GM11168 (cell line): ENCODE measurements at regions not wholly inside any gene's neighbourhood (a gene's known extent, or its start where the extent isn't known, plus 50 kb on each side); places are given as distances from the start of the nearest gene placed in this dataset.
"Not testable (repeated sequence)": the region's sequence is repeated elsewhere in the genome, so short reads cannot be mapped to it uniquely, and the experiment has no call there.

Experiments used
- in situ Hi-C: fragments of 300-500 bp; cut with MboI; formaldehyde crosslinking; loops from one replicate; pipeline ENCODE4 v1.12.0; 2022; ENCODE audit warnings: low sequenced_read_pairs; ENCODE audit not compliant: unreplicated experiment

DNA sequence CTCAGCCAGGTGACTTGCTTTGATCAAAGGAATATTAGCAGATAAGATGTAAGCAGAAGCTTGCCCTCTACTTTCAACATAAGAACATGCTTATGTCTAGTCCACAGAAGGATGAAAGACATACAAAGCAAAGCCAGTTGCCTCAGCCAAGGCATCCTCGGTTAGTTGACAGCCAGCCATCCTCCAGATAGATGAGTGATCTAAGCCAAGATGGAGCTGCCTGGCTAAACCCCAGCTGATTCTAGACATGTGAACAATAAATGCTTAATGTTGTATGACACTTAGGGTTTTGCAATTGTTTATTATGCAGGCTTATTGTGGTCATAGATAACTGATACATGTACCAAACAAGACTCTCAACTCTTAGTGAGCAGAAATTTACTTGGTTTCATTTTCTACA is 157.6 kb upstream of the TMTC2 start:
- in situ Hi-C loops, result loop anchor here (10.0 kb wide), 1 partner anchor 106 kb away; no protein-coding TSS in a partner anchor

DNA sequence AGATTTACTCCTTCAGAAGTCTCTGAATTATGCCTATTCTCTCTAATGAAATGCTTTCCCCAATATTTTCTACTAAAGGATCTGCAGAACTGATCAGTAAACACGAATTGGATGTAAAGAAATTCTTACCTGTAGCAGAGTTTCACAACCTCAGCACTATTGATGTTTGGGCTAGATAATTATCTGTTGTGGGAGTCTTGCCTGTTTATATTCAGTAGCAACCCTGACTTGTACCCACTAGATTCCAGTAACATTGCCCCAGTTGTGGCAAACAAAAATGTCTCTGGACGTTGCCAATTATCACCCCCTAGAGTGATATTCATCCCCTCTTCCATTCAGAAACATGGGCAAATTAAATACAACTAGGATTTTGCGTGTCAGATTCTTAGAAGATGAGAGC is 156.8 kb upstream of the TMTC2 start:
- in situ Hi-C loops, result loop anchor here (10.0 kb wide), 1 partner anchor 105 kb away; no protein-coding TSS in a partner anchor

DNA sequence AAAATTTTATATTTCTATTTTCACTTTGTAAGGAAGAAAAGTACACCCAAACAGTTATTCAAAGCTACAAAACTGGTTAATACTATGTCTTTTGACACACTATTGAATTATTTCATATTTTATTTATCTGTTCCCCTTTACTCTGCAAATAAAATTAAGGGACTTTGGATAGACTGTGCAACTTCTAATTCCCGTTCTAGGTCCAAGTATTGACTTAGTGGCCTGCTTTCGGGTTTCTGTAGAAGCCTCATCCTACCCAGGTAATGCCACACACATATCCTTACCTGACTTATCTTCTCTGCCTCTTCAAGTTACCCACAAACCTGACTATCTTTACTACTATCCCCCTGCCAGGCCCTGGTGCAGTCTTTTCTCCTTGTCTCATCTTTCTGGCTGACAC is 156.3 kb upstream of the TMTC2 start:
- in situ Hi-C loops, result no loop called here

DNA sequence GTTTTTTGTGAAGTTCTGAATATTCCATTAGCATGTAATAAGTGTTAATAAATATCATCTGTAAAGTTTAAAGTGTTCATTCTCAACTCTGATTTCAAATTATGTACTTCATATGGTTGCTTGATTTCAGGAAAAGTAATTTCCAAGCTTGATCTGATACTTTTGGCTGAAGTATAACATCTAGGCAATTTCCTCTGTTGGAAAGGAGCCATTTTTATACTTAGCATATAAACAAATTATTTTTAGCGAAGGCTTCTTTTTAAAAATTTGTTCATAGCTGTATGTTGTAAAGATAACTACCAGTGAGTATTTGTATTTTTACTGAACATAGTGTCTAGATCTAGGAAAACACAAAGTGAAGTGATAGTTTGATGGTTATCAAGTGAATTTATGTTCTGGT is 153.4 kb upstream of the TMTC2 start:
- in situ Hi-C loops, result no loop called here

DNA sequence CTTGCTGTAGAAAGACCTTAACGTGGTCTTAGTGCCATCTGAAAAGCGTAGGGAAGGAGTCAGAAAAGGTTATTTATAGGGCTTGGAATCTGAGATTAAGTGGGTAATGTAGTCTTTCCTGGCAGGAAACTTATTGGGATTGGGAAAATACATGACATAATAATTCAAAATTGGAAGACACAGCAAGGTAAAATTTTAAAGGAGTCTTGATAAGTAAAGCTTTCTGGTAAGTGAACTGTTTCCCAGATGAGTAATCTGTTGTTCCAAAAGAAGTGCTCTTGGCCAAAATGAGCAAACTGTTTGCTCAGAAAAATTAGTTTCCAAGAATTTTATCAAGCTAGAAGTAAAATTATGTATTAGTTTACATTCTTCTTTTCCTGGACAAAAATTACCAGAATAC is 149.3 kb upstream of the TMTC2 start:
- in situ Hi-C loops, result no loop called here

DNA sequence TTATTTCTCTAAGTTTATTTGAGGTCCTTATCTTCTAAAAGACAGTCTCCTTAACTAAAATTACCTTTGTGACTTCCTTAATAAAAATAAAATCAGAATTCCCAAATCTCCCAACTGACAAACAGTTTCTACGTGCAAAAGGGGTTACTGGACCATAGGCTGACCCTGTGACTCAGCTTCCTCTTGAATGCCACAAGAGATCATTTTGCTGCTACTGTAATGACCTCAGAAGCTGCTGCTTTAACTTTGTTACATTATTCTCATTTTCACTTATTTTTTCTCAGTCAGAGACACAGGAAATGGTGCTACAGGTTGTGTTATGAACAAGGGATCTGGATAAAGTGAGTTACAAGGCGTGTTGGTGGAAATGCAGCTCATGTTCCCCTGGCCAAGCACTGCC is 132.2 kb upstream of the TMTC2 start:
- in situ Hi-C loops, result no loop called here

DNA sequence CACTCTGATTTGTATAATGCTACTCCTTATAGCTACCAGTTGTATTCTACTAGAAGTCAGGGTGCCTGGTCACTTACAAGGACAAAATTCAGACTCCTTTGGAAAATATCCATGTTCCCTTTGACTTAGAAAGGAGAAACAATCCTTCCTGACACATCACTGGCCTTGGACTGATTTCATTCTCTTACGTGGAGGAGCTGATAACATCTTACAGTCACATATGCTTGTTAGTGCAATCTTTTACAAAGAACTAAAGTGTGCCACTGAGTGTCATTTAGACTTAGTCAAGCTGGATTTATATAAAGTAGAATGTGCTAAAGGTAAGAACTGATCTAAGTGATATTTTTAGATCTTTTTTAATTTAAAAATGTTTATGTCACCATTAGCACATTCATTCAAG is 131.0 kb upstream of the TMTC2 start:
- in situ Hi-C loops, result no loop called here

DNA sequence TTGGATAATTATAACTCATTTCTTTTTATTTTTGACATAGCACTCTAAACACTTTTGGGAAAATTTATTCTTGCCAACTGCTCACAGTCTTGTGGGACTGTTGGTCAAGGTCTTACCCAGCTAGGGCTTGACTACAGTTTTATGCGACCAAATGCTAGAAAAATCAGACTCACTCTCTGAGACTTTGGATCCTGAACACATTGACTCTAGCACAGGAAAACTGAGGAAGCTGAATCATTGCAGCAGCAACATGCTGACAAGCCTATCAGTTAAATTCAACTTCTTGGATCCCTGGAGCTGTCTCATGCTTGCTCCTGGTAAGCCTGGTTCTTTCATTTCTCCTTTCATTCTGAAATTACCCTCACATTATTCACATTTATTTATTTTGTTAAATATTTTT is 120.7 kb upstream of the TMTC2 start:
- in situ Hi-C loops, result no loop called here

DNA sequence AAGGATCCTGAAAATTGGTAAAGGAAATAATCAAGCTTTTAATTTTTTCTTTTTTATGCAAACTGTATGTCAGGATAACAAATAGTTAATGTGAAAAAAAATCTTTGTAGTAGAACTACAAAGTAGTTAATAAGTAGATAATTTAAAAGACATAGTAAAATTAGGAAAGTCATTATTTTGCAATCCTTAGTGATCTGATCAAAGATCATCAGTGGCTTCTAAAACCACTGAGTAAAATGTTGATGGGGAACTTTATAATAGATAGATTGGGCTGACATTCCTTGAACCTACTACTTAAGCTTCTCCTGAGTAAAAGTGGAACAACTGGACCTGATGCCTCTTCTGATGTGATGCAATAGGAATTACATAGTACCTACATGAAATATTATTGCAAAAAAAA is 119.0 kb upstream of the TMTC2 start:
- in situ Hi-C loops, result no loop called here

DNA sequence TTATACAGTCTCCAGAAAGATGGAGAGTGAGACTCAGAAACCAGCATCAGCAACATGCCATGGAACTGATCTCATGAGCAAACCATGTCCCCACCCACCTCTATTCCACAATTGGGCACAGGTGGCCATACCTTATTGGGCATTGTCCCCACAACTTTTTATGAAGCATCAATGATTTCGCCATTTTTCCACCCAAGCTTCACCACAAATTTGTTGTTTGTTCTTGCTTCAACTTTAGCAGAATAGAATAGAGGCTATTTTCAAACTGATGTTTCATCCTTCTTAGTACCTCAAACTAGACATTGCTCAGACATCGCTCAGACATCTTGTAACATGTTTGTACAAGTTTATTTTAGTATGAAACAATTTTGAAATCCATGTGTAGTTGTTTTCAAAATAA is 112.5 kb upstream of the TMTC2 start:
- in situ Hi-C loops, result no loop called here

DNA sequence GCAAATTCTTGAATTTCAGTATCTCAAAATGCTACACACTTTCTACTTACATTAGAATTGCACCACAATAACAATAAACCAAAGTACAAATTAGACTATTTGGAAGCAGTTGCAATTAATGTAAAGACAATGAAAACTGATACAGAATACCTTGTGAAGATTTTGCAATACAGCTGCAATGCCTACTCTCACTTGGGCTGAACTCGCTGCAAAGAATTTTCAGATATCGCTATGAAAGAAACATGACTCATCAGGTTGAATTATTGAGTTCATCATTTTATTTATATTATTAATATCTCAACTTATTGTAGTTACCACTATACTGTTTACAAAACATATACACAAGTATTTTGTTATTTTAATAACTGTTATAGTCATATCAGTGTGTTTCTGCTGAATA is 108.0 kb upstream of the TMTC2 start:
- in situ Hi-C loops, result no loop called here

DNA sequence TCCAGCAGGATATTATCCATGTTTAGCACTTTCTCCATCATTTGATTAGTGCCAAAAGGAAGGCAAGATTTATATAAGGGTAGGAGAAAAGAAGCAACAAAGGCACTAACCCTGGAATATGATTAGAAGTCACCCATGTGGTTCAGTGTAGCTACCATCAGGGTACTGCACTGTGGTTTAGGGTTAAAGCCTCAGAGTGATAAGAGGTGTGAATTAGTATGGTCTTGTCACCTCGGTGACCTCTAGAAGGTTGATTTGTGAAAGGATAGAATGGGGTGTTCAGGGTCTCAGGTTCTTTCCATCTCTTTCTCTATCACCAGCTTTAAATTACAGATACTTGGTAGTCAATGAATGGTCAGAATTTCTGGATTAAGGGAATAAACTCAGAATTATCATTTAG is 103.0 kb upstream of the TMTC2 start:
- in situ Hi-C loops, result no loop called here

DNA sequence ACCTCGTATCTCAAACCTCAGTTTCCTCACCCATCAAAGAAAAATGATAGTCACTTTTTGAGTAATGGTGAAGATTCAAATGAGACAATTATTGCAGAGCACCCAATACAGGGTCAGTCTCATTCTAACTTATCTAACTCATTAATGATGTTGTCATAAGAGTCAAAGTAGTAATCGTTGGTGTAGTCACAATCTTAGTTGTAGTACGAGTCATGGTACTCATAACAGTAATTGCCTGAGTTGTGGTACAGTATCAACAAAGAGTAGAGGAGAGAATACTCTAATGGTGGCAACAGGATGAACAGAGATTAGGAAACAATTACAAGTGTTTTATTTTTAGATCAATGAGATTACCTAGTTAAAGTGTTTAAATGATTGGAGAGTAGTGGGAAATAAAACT is 93.6 kb upstream of the TMTC2 start:
- in situ Hi-C loops, result no loop called here

DNA sequence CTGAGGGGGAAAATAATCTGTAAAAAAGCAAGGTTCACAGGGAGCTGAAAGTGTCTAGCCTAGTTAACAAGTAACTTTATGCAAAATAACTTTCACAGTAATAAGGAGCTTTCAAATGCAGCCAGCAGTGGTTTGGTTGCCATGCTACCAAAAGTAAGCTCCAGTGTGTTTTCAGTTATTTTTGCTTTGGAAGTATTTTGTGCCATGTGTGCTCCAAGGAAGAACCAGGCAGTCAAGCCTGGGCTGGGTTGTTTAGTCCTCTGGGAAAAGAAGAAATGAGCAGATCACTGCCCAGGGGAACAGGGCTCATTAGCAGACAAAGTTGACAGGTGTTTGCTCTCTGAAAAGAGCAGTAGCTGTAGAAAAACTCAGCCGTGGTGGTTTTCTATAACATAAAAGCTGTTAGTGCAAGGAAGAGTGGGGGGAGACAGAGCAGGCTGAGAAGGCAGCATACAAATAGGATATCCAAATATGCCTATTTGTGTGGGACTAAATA is 92.8 kb upstream of the TMTC2 start:
- in situ Hi-C loops, result no loop called here

DNA sequence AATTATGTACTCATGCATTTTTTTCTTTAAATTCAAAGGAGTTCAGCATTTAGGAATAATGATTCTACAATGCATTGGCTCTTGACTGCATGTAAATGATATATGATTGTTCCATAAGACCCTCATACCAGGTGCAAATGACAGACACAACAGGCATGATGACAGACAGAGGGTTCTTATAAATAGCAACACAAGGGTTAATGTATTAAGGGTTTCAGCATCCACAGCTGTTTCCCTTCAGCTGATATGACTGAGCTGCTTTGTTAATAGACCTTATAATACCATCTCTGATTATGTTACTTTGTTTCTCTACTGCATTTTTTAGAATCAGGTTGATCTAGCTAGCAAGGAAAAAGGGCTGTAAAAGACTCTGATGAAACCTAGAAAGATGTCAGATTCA is 90.8 kb upstream of the TMTC2 start:
- in situ Hi-C loops, result no loop called here

DNA sequence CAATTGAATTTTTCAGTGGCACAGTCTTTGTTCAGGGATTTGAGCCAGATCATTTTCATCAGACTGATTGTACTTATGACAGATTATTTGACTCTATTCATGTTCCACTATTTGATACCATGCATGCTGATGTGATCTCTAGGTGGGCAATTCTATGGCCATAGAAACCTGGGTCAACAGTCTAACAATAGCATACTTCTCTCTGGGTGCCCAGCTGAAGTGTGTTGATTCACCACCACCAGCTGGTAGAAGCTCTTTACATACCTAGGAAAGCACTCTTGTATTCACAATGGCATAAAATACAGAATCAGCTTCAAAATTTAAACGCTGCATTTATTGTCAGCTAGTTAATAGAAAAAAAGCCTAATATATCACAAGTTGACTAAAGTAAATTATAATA is 90.2 kb upstream of the TMTC2 start:
- in situ Hi-C loops, result no loop called here

DNA sequence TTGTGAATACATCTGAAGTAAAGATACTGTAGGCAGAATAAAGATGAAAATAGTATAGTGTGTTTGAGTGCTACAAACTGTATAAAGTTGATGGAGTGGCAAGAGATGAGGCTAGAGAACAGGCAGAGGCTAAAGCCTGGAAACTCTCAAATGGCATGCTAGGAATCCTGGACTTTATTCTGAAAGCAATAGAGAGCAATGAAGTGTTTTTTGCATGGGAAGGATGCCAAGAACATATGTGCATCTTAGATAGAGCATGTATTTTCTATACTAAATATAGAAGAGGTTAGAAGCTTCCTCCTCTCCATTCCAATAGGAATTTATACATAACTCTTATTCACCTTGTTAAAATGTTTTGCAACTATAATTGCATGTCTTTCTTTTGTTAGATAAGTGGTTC is 86.3 kb upstream of the TMTC2 start:
- in situ Hi-C loops, result no loop called here

DNA sequence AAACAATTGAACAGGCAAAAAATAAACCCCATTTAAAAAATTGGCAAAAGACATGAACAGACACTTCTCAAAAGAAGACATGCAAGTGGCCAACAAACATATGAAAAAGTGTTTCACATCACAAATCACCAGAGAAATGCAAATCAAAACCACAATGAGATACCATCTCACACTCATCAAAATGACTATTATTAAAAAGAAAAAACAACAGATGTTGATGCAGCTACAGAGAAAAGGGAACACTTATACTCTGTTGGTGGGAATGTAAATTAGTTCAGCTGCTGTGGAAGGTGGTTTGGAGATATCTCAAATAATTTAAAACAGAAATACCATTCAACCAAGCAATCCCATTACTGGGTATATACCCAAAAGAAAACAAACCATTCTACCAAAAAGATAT is 83.1 kb upstream of the TMTC2 start:
- in situ Hi-C loops, result not testable (repeated sequence)

DNA sequence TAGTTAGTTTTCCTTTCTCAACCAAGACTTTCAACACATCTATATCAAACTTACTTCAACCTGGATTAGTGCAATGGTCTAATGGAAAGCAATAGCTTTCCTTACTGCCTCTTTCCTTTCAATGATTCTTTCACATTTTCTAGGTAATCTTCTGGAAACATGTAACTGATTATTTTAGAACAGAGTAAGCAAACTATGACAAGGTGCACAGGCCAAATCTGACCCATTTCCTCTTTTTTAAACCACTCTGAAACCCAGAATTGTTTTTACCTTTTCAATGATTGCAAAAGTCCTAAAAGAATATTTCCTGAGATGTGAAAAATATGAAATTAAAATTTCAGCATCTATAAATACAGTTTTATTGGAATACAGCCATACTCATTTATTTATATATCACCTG is 81.6 kb upstream of the TMTC2 start:
- in situ Hi-C loops, result no loop called here

DNA sequence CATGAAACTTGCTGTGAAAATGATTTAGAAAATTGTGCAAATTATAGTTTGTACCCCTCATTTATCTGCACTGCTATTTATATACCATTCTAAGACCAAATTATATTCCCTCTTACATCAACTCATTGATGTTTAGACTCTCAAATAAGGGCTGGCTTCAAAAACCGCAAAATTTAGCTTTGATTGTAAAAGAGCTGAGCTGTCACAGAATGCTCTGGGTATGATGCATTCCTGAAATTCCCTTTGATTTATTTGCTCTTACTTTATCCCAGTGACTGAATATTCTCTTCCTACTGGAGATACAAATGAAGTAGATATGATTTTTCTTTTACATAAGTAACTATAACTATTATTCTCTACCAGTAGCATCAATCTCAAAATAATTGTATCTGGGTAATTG is 78.0 kb upstream of the TMTC2 start:
- in situ Hi-C loops, result no loop called here

DNA sequence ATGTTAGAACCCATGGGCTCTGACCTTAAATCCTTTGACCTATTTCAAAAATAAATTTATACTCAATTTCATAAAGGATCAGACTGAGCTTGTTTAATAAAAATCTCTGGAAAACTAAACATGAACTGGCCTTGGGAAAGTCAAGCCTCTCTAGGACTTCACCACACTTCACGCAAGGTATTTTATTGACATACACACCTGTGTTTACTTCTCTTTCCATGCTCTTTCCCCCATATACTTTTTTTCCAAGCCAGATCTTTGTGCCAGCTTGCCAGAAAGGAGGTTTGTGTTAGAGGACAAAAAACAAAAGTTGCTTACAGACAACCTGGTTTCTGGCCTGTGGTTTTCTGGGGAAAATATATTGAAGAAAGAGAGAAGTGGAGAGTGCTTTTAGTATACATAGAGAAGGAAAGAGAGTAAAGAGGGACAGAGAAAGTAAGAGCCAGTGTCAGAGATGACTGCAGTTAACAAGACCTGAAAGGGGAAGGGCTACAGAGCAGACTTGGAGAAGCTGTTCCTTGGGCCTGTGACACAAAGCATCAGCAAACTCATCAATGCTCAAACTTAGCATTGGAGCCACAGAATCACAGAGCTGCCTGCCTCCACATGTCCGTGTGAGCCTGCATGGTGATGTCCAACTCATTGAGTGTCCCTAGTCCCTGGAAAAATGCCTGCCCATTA is 77.3 kb upstream of the TMTC2 start:
- in situ Hi-C loops, result no loop called here

DNA sequence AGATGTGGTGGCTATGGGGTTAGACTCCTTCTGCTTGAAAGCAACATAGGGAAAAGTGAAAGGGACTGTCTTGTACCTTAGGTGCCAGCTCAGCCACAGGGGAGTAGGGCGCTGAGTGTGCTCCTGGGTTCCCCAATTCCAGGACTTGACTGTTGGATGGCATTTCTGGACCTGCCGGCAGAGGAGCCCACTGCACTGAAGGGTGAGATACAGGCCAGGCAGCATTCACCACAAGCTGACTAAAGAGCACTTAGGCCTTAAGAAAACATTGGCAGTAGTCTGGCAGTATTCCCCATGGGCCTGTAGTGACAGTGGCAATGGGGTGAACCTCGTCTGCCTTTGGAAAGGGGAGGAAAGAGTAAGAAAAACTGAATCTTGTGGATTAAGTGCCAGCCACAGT is 67.1 kb upstream of the TMTC2 start:
- in situ Hi-C loops, result no loop called here

DNA sequence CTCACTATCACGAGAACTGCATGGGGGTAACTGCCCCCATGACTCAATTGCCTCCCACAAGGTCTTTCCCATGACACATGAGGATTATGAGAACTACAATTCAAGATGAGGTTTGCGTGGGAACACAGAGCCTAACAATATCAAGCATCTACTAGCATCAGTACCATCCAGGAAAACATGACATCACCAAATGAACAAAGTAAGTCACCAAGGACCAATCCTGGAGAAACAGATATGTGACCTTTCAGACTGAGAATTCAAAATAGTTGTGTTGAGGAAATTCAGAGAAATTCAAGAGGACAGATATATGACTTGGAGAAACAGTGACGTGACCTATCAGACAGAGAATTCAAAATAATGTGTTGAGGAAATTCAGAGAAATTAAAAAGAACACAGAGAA is 65.8 kb upstream of the TMTC2 start:
- in situ Hi-C loops, result no loop called here
